Epithelial cell of esophagus (primary cell): ENCODE measurements at regions not wholly inside any gene's neighbourhood (a gene's known extent, or its start where the extent isn't known, plus 50 kb on each side); places are given as distances from the start of the nearest gene placed in this dataset.

Experiments used
- DNase-seq: peaks from one replicate; pipeline ENCODE4 v3.0.0; 2010; ENCODE audit warnings: low read depth
- H3K4me3 ChIP-seq: 2 replicates; pipeline ENCODE4 v1.5.1; 2011; ENCODE audit warnings: mild to moderate bottlenecking, low read length, control low read depth
- TF ChIP-seq, protein P1 (sequence below): IDR thresholded peaks from 2 replicates; pipeline ENCODE4 v1.5.1; 2011; ENCODE audit warnings: low read depth, mild to moderate bottlenecking, low read length, control low read depth, inconsistent platforms; ENCODE audit not compliant: insufficient read depth; ENCODE audit errors: missing control alignments

DNA sequence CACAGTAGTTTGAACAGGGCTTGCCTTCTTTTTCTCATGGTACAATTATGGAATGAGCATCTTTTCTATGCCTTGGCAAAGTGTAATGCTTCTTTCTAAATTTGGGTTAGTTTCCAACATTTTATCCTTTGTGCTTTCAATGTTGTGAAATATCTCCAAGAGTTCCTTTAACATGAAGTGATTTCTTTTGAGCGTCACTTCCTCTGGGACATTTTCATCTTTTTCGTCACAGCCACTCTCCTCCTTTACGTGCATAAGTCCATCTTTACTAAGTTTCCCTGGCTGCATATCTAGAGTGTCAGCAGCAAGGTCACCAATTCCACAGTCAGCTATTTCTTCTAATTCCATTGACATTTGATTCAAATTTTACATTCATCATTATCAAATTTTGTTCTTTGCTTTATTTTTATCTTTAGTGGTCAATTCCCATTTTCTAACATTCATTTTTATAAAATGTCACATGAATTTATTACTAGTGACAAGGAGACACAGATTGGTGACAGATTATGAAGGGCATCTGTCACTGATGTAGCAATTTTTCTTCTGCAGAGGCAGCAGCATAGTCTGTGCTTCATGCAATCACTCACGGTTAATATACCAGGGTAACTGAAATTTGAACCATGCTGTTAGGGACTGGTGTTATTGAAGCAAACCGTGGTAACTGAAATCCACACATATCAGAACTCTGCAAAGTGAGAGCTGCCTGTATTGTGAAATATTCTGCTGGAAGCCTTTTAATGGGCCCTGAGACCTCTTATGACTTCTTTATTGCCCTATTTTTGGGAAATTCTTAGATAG, 126.5 kb upstream of the THBS1 start:
- DNase-seq, result no peak
- TF ChIP-seq, protein P1, sequence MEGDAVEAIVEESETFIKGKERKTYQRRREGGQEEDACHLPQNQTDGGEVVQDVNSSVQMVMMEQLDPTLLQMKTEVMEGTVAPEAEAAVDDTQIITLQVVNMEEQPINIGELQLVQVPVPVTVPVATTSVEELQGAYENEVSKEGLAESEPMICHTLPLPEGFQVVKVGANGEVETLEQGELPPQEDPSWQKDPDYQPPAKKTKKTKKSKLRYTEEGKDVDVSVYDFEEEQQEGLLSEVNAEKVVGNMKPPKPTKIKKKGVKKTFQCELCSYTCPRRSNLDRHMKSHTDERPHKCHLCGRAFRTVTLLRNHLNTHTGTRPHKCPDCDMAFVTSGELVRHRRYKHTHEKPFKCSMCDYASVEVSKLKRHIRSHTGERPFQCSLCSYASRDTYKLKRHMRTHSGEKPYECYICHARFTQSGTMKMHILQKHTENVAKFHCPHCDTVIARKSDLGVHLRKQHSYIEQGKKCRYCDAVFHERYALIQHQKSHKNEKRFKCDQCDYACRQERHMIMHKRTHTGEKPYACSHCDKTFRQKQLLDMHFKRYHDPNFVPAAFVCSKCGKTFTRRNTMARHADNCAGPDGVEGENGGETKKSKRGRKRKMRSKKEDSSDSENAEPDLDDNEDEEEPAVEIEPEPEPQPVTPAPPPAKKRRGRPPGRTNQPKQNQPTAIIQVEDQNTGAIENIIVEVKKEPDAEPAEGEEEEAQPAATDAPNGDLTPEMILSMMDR, result no peak
- no peak overlapping the region for H3K4me3 ChIP-seq

DNA sequence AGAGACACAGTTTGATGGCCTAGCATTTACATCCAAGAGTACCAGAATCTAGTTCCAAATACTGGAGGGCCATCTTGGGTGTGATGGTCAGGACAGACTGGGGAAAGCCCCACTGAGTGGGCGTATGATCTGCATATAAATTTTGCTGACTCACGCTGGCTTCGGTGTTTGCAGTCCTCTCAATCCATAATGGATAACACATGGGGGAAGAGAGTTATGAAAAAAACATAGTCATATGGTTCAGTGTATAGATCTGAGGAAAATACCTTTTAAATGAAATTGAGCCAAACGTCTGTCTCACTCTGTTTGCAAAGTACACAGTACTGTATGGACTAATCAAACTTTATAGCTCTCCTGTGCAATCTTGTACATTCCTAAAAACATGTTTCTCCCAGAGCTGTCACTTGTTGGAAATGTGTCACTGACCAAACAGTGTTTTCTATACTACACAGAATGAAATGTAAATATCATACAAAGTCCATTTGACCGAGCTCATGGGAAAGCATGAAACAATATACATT, 125.3 kb upstream of the THBS1 start:
- TF ChIP-seq, protein P1, result no peak
- peak; percentile 64 for DNase-seq
- H3K4me3 ChIP-seq, result no peak overlapping the region

- TF ChIP-seq, protein P1, result no peak
- no peak for DNase-seq
- H3K4me3 ChIP-seq, result no peak overlapping the region
Observed at GRCh38 chr15:39456159-39456558, 124.7 kb upstream of the THBS1 start.

- TF ChIP-seq, protein P1, result no peak
- no peak overlapping the region for H3K4me3 ChIP-seq
- no peak for DNase-seq
Observed at GRCh38 chr15:39456582-39457330, 124.1 kb upstream of the THBS1 start.

- no peak overlapping the region for H3K4me3 ChIP-seq
- DNase-seq, result no peak
- TF ChIP-seq, protein P1, result no peak
Observed at GRCh38 chr15:39458131-39458530, 122.7 kb upstream of the THBS1 start.

DNA sequence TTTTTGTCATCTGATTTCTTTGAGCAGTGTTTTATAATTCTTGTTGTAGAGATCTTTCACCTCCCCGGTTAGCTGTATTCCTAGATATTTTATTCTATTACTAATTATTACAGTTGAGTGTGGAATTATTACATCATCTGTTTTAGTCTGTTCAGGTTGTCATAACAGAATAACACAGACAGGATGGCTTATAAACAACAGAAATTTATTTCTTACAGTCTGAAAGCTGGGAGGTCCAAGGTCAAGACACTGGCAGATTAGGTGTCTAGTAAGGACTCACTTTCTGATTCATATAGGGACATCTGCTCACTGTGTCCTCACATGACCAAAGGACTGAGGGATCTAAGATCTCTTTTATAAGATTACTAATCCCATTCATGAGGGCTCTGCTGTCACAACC, 121.3 kb upstream of the THBS1 start:
- TF ChIP-seq, protein P1, result no peak
- no peak overlapping the region for H3K4me3 ChIP-seq
- no peak for DNase-seq
